K562 (cell line): ENCODE measurements at regions not wholly inside any gene's neighbourhood (a gene's known extent, or its start where the extent isn't known, plus 50 kb on each side); places are given as distances from the start of the nearest gene placed in this dataset.

Source experiments
- ATAC-seq: fragments of 200-7000 bp; cut with Tn5 transposase; 3 replicates; pipeline ENCODE4 v1.9.1; 2020; ENCODE audit warnings: moderate library complexity
- BruUV-seq: library from RNA; stranded (reverse); fragments of 400-500 nt; replicated peaks from 2 replicates; lab custom pipeline; 2021; lab: Mats Ljungman, UMichigan
- CTCF ChIA-PET: fragments of 300-600 bp; formaldehyde crosslinking; extraction: SDS; loops from one replicate; lab custom pipeline; 2021; ENCODE audit warnings: low intra/inter-chr PET ratio; lab: Yijun Ruan, JAX
- POLR2A ChIA-PET: fragments of 300-600, 350-650 bp; sonication (Branson Sonifier 250); formaldehyde crosslinking; extraction: SDS; loops from one replicate; lab custom pipeline; 2021; ENCODE audit warnings: antibody characterized with exemption, inconsistent platforms; lab: Yijun Ruan, JAX
- DNase-seq, 4 experiments: peaks; one replicate each; pipeline versions ENCODE4 v3.0.0 to v3.0.0-alpha.2; 2011 to 2018; ENCODE audit warnings: low spot score in 3 of 4, mixed read lengths in 3 of 4; ENCODE audit errors: extremely low read depth in 1 of 4
- FAIRE-seq: peaks from 2 replicates; lab custom pipeline; 2011; peaks lifted over from hg19 to GRCh38; lab: Jason Lieb, UNC
- H2AFZ ChIP-seq: 2 replicates; pipeline ENCODE4 v1.6.0; 2011; ENCODE audit warnings: low read depth, low read length, control low read depth, inconsistent platforms
- H3K27ac ChIP-seq: fragments of 200-600 bp; 3 replicates; pipeline ENCODE4 v1.8.0; 2011; ENCODE audit warnings: low read depth, mild to moderate bottlenecking, control low read depth, inconsistent platforms, low read length, moderate library complexity, mixed read lengths; ENCODE audit errors: extremely low read depth
- H3K27me3 ChIP-seq, 2 experiments: fragments of 300-600 bp in 1 of 2; 2 replicates in 1 of 2; 3 replicates in 1 of 2; pipeline versions ENCODE4 v1.6.0 to v1.8.0; 2011; ENCODE audit warnings: inconsistent platforms in 2 of 2, low read length in 2 of 2, mild to moderate bottlenecking in 1 of 2, mixed read lengths in 1 of 2, moderate library complexity in 1 of 2; ENCODE audit not compliant: control insufficient read depth in 2 of 2, insufficient read depth in 2 of 2
- H3K36me3 ChIP-seq: fragments of 300-600 bp; 3 replicates; pipeline ENCODE4 v1.8.0; 2011; ENCODE audit warnings: mild to moderate bottlenecking, low read length, inconsistent platforms; ENCODE audit not compliant: control insufficient read depth, insufficient read depth
- H3K4me1 ChIP-seq, 2 experiments: fragments of 200-600 bp in 1 of 2; replicated peaks in 1 of 2; 2 replicates in 1 of 2; 3 replicates in 1 of 2; pipeline versions ENCODE4 v1.5.1 to v1.8.0; 2011; ENCODE audit warnings: inconsistent platforms in 2 of 2, low read length in 2 of 2, mild to moderate bottlenecking in 1 of 2, mixed read lengths in 1 of 2, moderate library complexity in 1 of 2; ENCODE audit not compliant: control insufficient read depth in 2 of 2, insufficient read depth in 2 of 2
- H3K4me2 ChIP-seq: 2 replicates; pipeline ENCODE4 v1.6.1; 2011; ENCODE audit warnings: low read length, control low read depth, inconsistent platforms, mixed read lengths; ENCODE audit not compliant: insufficient read depth
- H3K4me3 ChIP-seq: fragments of 200-600 bp; sonication (generic), shearing (Covaris generic); 2 replicates; pipeline ENCODE4 v1.5.1; 2016; ENCODE audit warnings: control low read depth, inconsistent platforms
- H3K79me2 ChIP-seq: fragments of 200-600 bp; 3 replicates; pipeline ENCODE4 v1.8.0; 2011; ENCODE audit warnings: low read length, inconsistent platforms; ENCODE audit not compliant: control insufficient read depth, insufficient read depth
- H3K9ac ChIP-seq, 2 experiments: 2 replicates each; pipeline versions ENCODE4 v1.6.0 to v1.6.1; 2011; ENCODE audit warnings: low read depth in 2 of 2, low read length in 2 of 2, control low read depth in 1 of 2, inconsistent platforms in 1 of 2, mild to moderate bottlenecking in 1 of 2, mixed read lengths in 1 of 2; ENCODE audit not compliant: insufficient read depth in 1 of 2
- H3K9me1 ChIP-seq: one replicate; pipeline ENCODE4 v1.6.0; 2011; ENCODE audit warnings: inconsistent platforms, mild to moderate bottlenecking, low read length, moderate library complexity; ENCODE audit not compliant: control insufficient read depth, insufficient read depth
- H3K9me3 ChIP-seq: replicated peaks from 2 replicates; pipeline ENCODE4 v1.5.1; 2011; ENCODE audit warnings: low read depth, low read length, inconsistent platforms; ENCODE audit not compliant: control insufficient read depth, insufficient read depth
- H4K20me1 ChIP-seq: replicated peaks from 2 replicates; pipeline ENCODE4 v1.6.1; 2011; ENCODE audit warnings: low read length, inconsistent platforms, mixed read lengths; ENCODE audit not compliant: control insufficient read depth, insufficient read depth
- CEBPG ChIP-seq, 3 experiments: fragments of 200-800 bp in 1 of 3; sonication (Bioruptor generic) in 1 of 3; sonication (generic) in 1 of 3; formaldehyde crosslinking in 1 of 3; IDR thresholded peaks in 2 of 3; conservative IDR thresholded peaks in 1 of 3; 2 replicates each; pipeline versions ENCODE4 v1.6.1 to v1.8.0; 2016 to 2022; ENCODE audit warnings: missing compliant biosample characterization in 2 of 3, missing genetic modification characterization in 2 of 3, mild to moderate bottlenecking in 1 of 3, missing genetic modification reagents in 1 of 3
- GATAD2B ChIP-seq: fragments of 450-650 bp; IDR thresholded peaks from 2 replicates; pipeline ENCODE4 v1.6.1; 2017; ENCODE audit warnings: mild to moderate bottlenecking, borderline replicate concordance
- PHB ChIP-seq: fragments of 250-450 bp; sonication (Bioruptor Pico); IDR thresholded peaks from 2 replicates; pipeline ENCODE4 v1.5.0; 2021
- RHOXF2B ChIP-seq: fragments of 250-450 bp; sonication (Bioruptor Pico); conservative IDR thresholded peaks from 2 replicates; pipeline ENCODE4 v1.5.1; 2021
- SREBF2 ChIP-seq: sonication (generic); formaldehyde crosslinking; IDR thresholded peaks from 2 replicates; pipeline ENCODE4 v1.4.0; 2020; ENCODE audit warnings: mild to moderate bottlenecking, missing genetic modification reagents
- TFAM ChIP-seq: fragments of 250-450 bp; sonication (Bioruptor Pico); conservative IDR thresholded peaks from 2 replicates; pipeline ENCODE4 v1.5.0; 2021; ENCODE audit warnings: mild to moderate bottlenecking, moderate library complexity
- ZNF280B ChIP-seq: fragments of 250-450 bp; sonication (Bioruptor Pico); IDR thresholded peaks from 2 replicates; pipeline ENCODE4 v1.5.1; 2021; ENCODE audit warnings: mild to moderate bottlenecking
- ZNF354B ChIP-seq: fragments of 250-450 bp; sonication (Bioruptor Pico); IDR thresholded peaks from 2 replicates; pipeline ENCODE4 v1.4.0; 2020
- in situ Hi-C: fragments of 300-500 bp; cut with MboI; formaldehyde crosslinking; loops from 4 replicates; pipeline ENCODE4 v1.15.0; 2018; ENCODE audit warnings: inconsistent platforms, mixed read lengths
- intact Hi-C: fragments of 100-400 bp; cut with micrococcal nuclease; formaldehyde crosslinking; loops from 2 replicates; pipeline ENCODE4 v1.14.2; 2022
- TF ChIP-seq, protein P1 (sequence below): fragments of 450-650 bp; IDR thresholded peaks from 2 replicates; pipeline ENCODE4 v1.6.1; 2016; ENCODE audit warnings: missing biosample characterization, missing genetic modification characterization
- TF ChIP-seq, protein P2 (sequence below): fragments of 250-450 bp; sonication (Bioruptor Pico); IDR thresholded peaks from 2 replicates; pipeline ENCODE4 v1.4.0; 2020; ENCODE audit warnings: mild to moderate bottlenecking, moderate library complexity
- TF ChIP-seq, protein P3 (sequence below), 2 experiments: fragments of 450-650 bp in 1 of 2; sonication (generic) in 1 of 2; formaldehyde crosslinking in 1 of 2; IDR thresholded peaks in 1 of 2; conservative IDR thresholded peaks in 1 of 2; 2 replicates each; pipeline versions ENCODE4 v1.6.1 to v1.8.1; 2016 to 2023; ENCODE audit warnings: mild to moderate bottlenecking in 2 of 2, moderate library complexity in 2 of 2, inconsistent platforms in 1 of 2, missing genetic modification reagents in 1 of 2

DNA sequence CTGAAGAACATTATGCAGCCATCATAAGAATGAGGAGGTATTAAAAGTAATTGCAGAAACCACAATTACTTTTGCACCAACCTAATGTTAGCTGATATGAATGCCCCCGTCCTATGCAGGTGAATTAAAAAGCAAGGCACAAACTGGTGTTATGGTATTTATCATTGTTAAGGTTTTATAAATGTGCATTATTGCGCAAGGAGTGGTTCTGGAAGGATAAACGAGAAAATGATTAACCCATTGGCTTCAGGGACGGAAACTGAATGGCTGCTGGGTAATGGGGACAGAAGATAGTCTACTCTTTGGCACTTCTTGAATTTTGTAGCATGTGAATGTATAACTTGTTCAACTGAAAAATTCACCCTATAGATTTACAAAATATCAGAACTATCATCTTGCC, 148.6 kb upstream of the SALL4 start (continued):
- no peak for TF ChIP-seq CEBPG (CRISPR knock-in tag; IDR thresholded peaks at IDR 0.05)
- TF ChIP-seq CEBPG (tag; conservative IDR thresholded peaks at IDR 0.05 in 1 of 2, IDR thresholded peaks at IDR 0.05 in 1 of 2): peak in 1 of 2 experiments; percentile 73; a peak in 2 of 4 replicates
- TF ChIP-seq GATAD2B: no peak

GRCh38 chr20:51946586-51946985, 144.3 kb upstream of the SALL4 start:
- no peak overlapping the region for H3K4me2 ChIP-seq
- H3K27ac ChIP-seq: no peak overlapping the region
- H3K9me1 ChIP-seq: no peaks in the 10 kb centered on the region
- DNase-seq (no peak), ATAC-seq (no peak), FAIRE-seq (no peak)
- H3K27me3 ChIP-seq: peaks cover 0 to 2% of the 10 kb centered on the region in 2 experiments; a peak in 3 of 5 replicates
- POLR2A ChIA-PET: no interaction called here
- no peaks in the 10 kb centered on the region for H4K20me1 ChIP-seq
- no TSS peak for BruUV-seq
- no peaks in the 10 kb centered on the region for H3K4me1 ChIP-seq
- H2AFZ ChIP-seq: no peak overlapping the region
- in situ Hi-C loops: no loop called here
- no peak overlapping the region for H3K4me3 ChIP-seq
- CTCF ChIA-PET: no interaction called here
- intact Hi-C loops: no loop called here
- TF ChIP-seq TFAM (CRISPR knock-in tag): no peak
- TF ChIP-seq PHB: no peak
- TF ChIP-seq, protein P1, sequence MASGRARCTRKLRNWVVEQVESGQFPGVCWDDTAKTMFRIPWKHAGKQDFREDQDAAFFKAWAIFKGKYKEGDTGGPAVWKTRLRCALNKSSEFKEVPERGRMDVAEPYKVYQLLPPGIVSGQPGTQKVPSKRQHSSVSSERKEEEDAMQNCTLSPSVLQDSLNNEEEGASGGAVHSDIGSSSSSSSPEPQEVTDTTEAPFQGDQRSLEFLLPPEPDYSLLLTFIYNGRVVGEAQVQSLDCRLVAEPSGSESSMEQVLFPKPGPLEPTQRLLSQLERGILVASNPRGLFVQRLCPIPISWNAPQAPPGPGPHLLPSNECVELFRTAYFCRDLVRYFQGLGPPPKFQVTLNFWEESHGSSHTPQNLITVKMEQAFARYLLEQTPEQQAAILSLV: no peak
- TF ChIP-seq RHOXF2B (CRISPR knock-in tag): no peak
- TF ChIP-seq ZNF354B (CRISPR knock-in tag): no peak
- TF ChIP-seq SREBF2 (CRISPR knock-in tag): no peak
- TF ChIP-seq, protein P2, sequence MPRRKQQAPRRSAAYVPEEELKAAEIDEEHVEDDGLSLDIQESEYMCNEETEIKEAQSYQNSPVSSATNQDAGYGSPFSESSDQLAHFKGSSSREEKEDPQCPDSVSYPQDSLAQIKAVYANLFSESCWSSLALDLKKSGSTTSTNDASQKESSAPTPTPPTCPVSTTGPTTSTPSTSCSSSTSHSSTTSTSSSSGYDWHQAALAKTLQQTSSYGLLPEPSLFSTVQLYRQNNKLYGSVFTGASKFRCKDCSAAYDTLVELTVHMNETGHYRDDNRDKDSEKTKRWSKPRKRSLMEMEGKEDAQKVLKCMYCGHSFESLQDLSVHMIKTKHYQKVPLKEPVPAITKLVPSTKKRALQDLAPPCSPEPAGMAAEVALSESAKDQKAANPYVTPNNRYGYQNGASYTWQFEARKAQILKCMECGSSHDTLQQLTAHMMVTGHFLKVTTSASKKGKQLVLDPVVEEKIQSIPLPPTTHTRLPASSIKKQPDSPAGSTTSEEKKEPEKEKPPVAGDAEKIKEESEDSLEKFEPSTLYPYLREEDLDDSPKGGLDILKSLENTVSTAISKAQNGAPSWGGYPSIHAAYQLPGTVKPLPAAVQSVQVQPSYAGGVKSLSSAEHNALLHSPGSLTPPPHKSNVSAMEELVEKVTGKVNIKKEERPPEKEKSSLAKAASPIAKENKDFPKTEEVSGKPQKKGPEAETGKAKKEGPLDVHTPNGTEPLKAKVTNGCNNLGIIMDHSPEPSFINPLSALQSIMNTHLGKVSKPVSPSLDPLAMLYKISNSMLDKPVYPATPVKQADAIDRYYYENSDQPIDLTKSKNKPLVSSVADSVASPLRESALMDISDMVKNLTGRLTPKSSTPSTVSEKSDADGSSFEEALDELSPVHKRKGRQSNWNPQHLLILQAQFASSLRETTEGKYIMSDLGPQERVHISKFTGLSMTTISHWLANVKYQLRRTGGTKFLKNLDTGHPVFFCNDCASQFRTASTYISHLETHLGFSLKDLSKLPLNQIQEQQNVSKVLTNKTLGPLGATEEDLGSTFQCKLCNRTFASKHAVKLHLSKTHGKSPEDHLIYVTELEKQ: no peak
- TF ChIP-seq ZNF280B (CRISPR knock-in tag): no peak
- TF ChIP-seq, protein P3, sequence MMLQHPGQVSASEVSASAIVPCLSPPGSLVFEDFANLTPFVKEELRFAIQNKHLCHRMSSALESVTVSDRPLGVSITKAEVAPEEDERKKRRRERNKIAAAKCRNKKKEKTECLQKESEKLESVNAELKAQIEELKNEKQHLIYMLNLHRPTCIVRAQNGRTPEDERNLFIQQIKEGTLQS (IDR thresholded peaks at IDR 0.05): no peak
- TF ChIP-seq, protein P3 (CRISPR knock-in tag; conservative IDR thresholded peaks at IDR 0.05): no peak
- TF ChIP-seq, all 486 proteins: peak for 0
- Histone ChIP-seq H3K9me3 (no peaks in the 10 kb centered on the region; the same call in 1 of the 2 replicates), H3K79me2 (no peaks in the 10 kb centered on the region), H3K9ac (no peak overlapping the region), H3K36me3 (no peaks in the 10 kb centered on the region)
